ENCODE measurements at regions not wholly inside any gene's neighbourhood (a gene's known extent, or its start where the extent isn't known, plus 50 kb on each side); places are given as distances from the start of the nearest gene placed in this dataset.

GRCh38 chr18:14914771-14915170, 166.8 kb downstream of the ANKRD30B start:
- TF ChIP-seq CTCF (IDR thresholded peaks at IDR 0.05): no peak
- no peak for TF ChIP-seq POLR2A (IDR thresholded peaks at IDR 0.05)

Measured in esophagus squamous epithelium (tissue), 4 donors.